CD8-positive, alpha-beta memory T cell (primary cell): ENCODE measurements at regions not wholly inside any gene's neighbourhood (a gene's known extent, or its start where the extent isn't known, plus 50 kb on each side); places are given as distances from the start of the nearest gene placed in this dataset.

Experiments used
- CTCF ChIA-PET: fragments of 350-600 bp; sonication (Branson Sonifier 250); formaldehyde crosslinking; loops from one replicate; lab custom pipeline; 2021; ENCODE audit warnings: antibody characterized with exemption; lab: Charles Lee
- POLR2A ChIA-PET: fragments of 350-600 bp; sonication (Branson Sonifier 250); formaldehyde crosslinking; loops from one replicate; lab custom pipeline; 2021; ENCODE audit warnings: antibody characterized with exemption; lab: Charles Lee
- DNase-seq, 5 donors: peaks; one replicate each; pipeline versions ENCODE4 v3.0.0 to v3.0.0-alpha.2; 2020 to 2022; ENCODE audit warnings: mixed read lengths in 1 of 5
- H3K27ac ChIP-seq: one replicate; pipeline ENCODE4 v1.7.0; 2013; ENCODE audit warnings: low read depth, mild to moderate bottlenecking, low read length, moderate library complexity
- H3K27me3 ChIP-seq: 2 replicates; pipeline ENCODE4 v1.7.0; 2013; ENCODE audit warnings: low read length, mild to moderate bottlenecking; ENCODE audit not compliant: insufficient read depth, poor library complexity, severe bottlenecking
- H3K36me3 ChIP-seq: 2 replicates; pipeline ENCODE4 v1.7.0; 2013; ENCODE audit warnings: mild to moderate bottlenecking, low read length, moderate library complexity; ENCODE audit not compliant: insufficient read depth
- H3K4me1 ChIP-seq: 2 replicates; pipeline ENCODE4 v1.7.0; 2013; ENCODE audit warnings: mild to moderate bottlenecking, low read length, moderate library complexity; ENCODE audit not compliant: insufficient read depth
- H3K4me3 ChIP-seq: 2 replicates; pipeline ENCODE4 v1.7.0; 2013; ENCODE audit warnings: mild to moderate bottlenecking, low read length
- H3K9me3 ChIP-seq: 2 replicates; pipeline ENCODE4 v1.7.0; 2013; ENCODE audit warnings: mild to moderate bottlenecking, low read length
- H3K27ac Mint-ChIP-seq, 8 donors: one replicate each; pipeline ENCODE4 v1.8.0; 2020 to 2021; ENCODE audit warnings: mixed read lengths in 8 of 8, mild to moderate bottlenecking in 6 of 8, inconsistent platforms in 3 of 8, moderate library complexity in 3 of 8
- H3K27me3 Mint-ChIP-seq, 2 donors: one replicate each; pipeline ENCODE4 v1.8.0; 2020 to 2021; ENCODE audit warnings: mixed read lengths in 2 of 2, mild to moderate bottlenecking in 1 of 2, moderate library complexity in 1 of 2
- H3K36me3 Mint-ChIP-seq, 3 donors: one replicate each; pipeline ENCODE4 v1.8.0; 2020 to 2021; ENCODE audit warnings: mixed read lengths in 3 of 3, inconsistent platforms in 1 of 3, mild to moderate bottlenecking in 1 of 3
- H3K4me1 Mint-ChIP-seq, 3 donors: one replicate each; pipeline ENCODE4 v1.8.0; 2020 to 2021; ENCODE audit warnings: mixed read lengths in 3 of 3, inconsistent platforms in 1 of 3, mild to moderate bottlenecking in 1 of 3
- H3K4me3 Mint-ChIP-seq, 7 donors: one replicate each; pipeline ENCODE4 v1.8.0; 2020 to 2021; ENCODE audit warnings: mixed read lengths in 7 of 7, mild to moderate bottlenecking in 6 of 7, moderate library complexity in 4 of 7, inconsistent platforms in 2 of 7
- H3K9me3 Mint-ChIP-seq, 5 donors: one replicate each; pipeline ENCODE4 v1.8.0; 2020 to 2022; ENCODE audit warnings: mixed read lengths in 5 of 5, mild to moderate bottlenecking in 3 of 5, moderate library complexity in 2 of 5, inconsistent platforms in 1 of 5

DNA sequence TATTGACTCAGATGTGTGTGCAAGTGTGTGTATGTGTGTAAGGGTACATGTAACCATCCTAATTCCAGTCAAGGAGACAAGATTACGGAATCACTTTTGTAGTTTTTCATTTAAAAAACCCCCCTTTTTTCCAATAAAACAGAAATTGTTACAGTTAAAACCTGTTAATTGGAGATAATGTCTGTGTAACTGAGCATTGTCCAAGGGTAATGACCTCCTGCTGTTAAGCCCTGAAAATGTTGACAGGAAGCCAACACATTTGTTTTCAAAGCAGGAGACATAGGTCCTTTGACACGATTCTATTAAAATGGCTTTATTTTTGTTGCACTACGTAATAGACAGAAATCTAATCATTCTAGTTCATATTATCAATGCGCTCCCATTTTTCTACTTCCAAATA lies 457.3 kb upstream of the ARRDC3 start:
- Histone ChIP-seq H3K36me3 (no peaks in the 10 kb centered on the region), H3K9me3 (no peaks in the 10 kb centered on the region), H3K4me3 (no peak overlapping the region), H3K27me3 (no peaks in the 10 kb centered on the region), H3K27ac (no peak overlapping the region), H3K4me1 (no peaks in the 10 kb centered on the region)
- peaks cover 0 to 9% (median 0%) of the 10 kb centered on the region in 5 donors for H3K9me3 Mint-ChIP-seq
- H3K36me3 Mint-ChIP-seq: no peaks in the 10 kb centered on the region
- CTCF ChIA-PET: no interaction called here
- H3K4me3 Mint-ChIP-seq: no peak overlapping the region
- H3K4me1 Mint-ChIP-seq: no peaks in the 10 kb centered on the region
- no peaks in the 10 kb centered on the region for H3K27me3 Mint-ChIP-seq
- no peak overlapping the region for H3K27ac Mint-ChIP-seq
- no peak for DNase-seq
- POLR2A ChIA-PET: no interaction called here

DNA sequence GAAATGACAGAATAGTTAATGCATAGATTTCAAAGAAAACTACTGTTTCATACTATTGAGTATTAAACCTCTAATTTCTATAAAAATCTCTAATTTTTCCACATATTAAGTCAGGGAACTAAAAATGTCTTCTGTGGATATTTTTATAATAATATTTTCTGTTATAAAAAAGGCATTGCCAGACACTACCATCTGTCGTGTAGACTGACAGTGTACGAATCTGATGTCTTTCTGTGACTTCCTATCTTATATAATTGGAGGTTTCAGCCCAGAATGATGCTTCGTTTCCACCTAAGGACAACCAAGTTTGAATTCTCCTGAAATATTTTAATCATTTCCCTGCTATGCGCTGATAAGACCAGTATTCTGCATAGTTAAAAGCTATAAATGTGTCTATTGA lies 456.6 kb upstream of the ARRDC3 start:
- CTCF ChIA-PET: no interaction called here
- H3K4me1 ChIP-seq: no peaks in the 10 kb centered on the region
- Mint-ChIP-seq H3K4me1 (no peaks in the 10 kb centered on the region), H3K27me3 (no peaks in the 10 kb centered on the region), H3K9me3 (peaks cover 0 to 13% (median 0%) of the 10 kb centered on the region in 5 donors), H3K36me3 (no peaks in the 10 kb centered on the region), H3K4me3 (no peak overlapping the region), H3K27ac (no peak overlapping the region)
- no peak for DNase-seq
- H3K27ac ChIP-seq: no peak overlapping the region
- no peaks in the 10 kb centered on the region for H3K9me3 ChIP-seq
- no peaks in the 10 kb centered on the region for H3K36me3 ChIP-seq
- POLR2A ChIA-PET: no interaction called here
- no peak overlapping the region for H3K4me3 ChIP-seq
- no peaks in the 10 kb centered on the region for H3K27me3 ChIP-seq

GRCh38 chr5:91839233-91839632 lies 456.1 kb upstream of the ARRDC3 start:
- H3K27me3 ChIP-seq: no peaks in the 10 kb centered on the region
- no peak for DNase-seq
- CTCF ChIA-PET: no interaction called here
- H3K4me3 Mint-ChIP-seq: no peak overlapping the region
- no peaks in the 10 kb centered on the region for H3K4me1 Mint-ChIP-seq
- no peak overlapping the region for H3K27ac Mint-ChIP-seq
- no peaks in the 10 kb centered on the region for H3K4me1 ChIP-seq
- POLR2A ChIA-PET: no interaction called here
- no peaks in the 10 kb centered on the region for H3K36me3 ChIP-seq
- no peaks in the 10 kb centered on the region for H3K36me3 Mint-ChIP-seq
- H3K9me3 Mint-ChIP-seq: peaks cover 0 to 13% (median 0%) of the 10 kb centered on the region in 5 donors
- H3K9me3 ChIP-seq: no peaks in the 10 kb centered on the region
- no peaks in the 10 kb centered on the region for H3K27me3 Mint-ChIP-seq
- H3K4me3 ChIP-seq: no peak overlapping the region
- no peak overlapping the region for H3K27ac ChIP-seq

DNA sequence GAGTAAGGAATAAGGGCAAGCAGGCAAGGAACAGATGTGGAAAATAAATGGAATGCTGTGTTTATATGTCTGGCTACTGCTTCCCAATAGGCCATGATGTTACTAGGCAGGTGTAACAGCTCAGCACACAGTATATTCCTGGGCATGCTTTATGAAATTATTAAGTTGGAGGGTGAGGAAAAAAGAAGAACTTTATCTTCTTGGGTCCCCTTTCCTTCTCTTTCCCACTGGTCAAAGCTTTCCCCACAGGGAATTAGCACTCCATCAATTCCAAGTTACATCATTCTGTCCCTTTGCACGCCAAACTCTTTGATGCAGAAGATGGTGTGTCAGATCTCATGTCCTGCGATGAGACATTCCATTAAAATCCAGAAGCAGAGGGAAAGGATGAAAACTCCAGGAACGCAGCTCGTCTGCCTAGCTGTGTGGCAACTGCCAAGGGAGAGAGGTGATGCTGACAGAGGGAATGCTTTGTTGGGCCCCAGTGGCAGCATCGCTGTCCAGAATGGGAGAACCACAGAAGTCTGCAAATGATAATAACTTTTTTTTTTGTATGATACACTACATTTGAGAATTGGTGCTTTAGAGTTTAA lies 447.3 kb upstream of the ARRDC3 start:
- H3K9me3 Mint-ChIP-seq: peaks cover 0 to 5% (median 0%) of the 10 kb centered on the region in 5 donors
- Histone ChIP-seq H3K27ac (no peak overlapping the region), H3K27me3 (no peaks in the 10 kb centered on the region), H3K9me3 (no peaks in the 10 kb centered on the region), H3K36me3 (no peaks in the 10 kb centered on the region), H3K4me1 (no peaks in the 10 kb centered on the region), H3K4me3 (no peak overlapping the region)
- H3K36me3 Mint-ChIP-seq: no peaks in the 10 kb centered on the region
- no peak overlapping the region for H3K27ac Mint-ChIP-seq
- CTCF ChIA-PET: no interaction called here
- H3K4me3 Mint-ChIP-seq: no peak overlapping the region
- no peaks in the 10 kb centered on the region for H3K27me3 Mint-ChIP-seq
- no peak for DNase-seq
- H3K4me1 Mint-ChIP-seq: no peaks in the 10 kb centered on the region
- POLR2A ChIA-PET: no interaction called here

GRCh38 chr5:91825618-91826017 lies 442.5 kb upstream of the ARRDC3 start:
- H3K9me3 Mint-ChIP-seq: peaks cover 0 to 5% (median 0%) of the 10 kb centered on the region in 5 donors

DNA sequence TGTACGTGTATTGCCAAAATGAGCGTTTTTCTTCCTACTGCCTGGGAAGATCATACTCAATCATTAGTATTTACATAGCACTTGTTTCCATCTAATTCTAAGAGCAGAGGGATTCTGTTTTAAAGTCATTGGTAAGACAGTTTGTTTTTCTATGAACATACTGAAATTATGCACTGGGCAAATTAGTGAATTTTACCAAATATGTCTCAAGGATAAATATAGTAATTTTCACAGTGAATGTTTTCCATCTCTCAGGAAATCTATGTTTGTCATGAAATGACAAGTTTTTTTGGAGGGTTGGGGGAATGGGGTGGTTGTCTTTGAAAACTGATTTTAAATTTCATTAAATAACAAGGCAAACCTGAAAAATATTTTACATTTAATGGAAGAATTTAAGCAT lies 441.3 kb upstream of the ARRDC3 start:
- H3K36me3 ChIP-seq: no peaks in the 10 kb centered on the region
- Mint-ChIP-seq H3K4me3 (no peak overlapping the region), H3K36me3 (no peaks in the 10 kb centered on the region), H3K27me3 (no peaks in the 10 kb centered on the region), H3K9me3 (peaks cover 0 to 5% (median 0%) of the 10 kb centered on the region in 5 donors), H3K27ac (no peak overlapping the region), H3K4me1 (no peaks in the 10 kb centered on the region)
- DNase-seq: no peak
- H3K27ac ChIP-seq: no peak overlapping the region
- H3K4me1 ChIP-seq: no peaks in the 10 kb centered on the region
- no peaks in the 10 kb centered on the region for H3K27me3 ChIP-seq
- CTCF ChIA-PET: no interaction called here
- H3K9me3 ChIP-seq: no peaks in the 10 kb centered on the region
- H3K4me3 ChIP-seq: no peak overlapping the region
- POLR2A ChIA-PET: no interaction called here

More at GRCh38 chr5:91825618-91826017, 442.5 kb upstream of the ARRDC3 start:
- POLR2A ChIA-PET: no interaction called here
- Mint-ChIP-seq H3K4me3 (no peak overlapping the region), H3K4me1 (no peaks in the 10 kb centered on the region), H3K27ac (no peak overlapping the region), H3K27me3 (no peaks in the 10 kb centered on the region), H3K36me3 (no peaks in the 10 kb centered on the region)
- no peaks in the 10 kb centered on the region for H3K27me3 ChIP-seq
- H3K36me3 ChIP-seq: no peaks in the 10 kb centered on the region
- H3K4me1 ChIP-seq: no peaks in the 10 kb centered on the region
- CTCF ChIA-PET: no interaction called here
- H3K9me3 ChIP-seq: no peaks in the 10 kb centered on the region
- H3K4me3 ChIP-seq: no peak overlapping the region
- H3K27ac ChIP-seq: no peak overlapping the region
- DNase-seq: no peak

- H3K27me3 ChIP-seq: no peaks in the 10 kb centered on the region
- Mint-ChIP-seq H3K27ac (no peak overlapping the region), H3K27me3 (no peaks in the 10 kb centered on the region), H3K9me3 (peaks cover 0 to 19% (median 0%) of the 10 kb centered on the region in 5 donors), H3K4me3 (no peak overlapping the region), H3K36me3 (no peaks in the 10 kb centered on the region), H3K4me1 (no peaks in the 10 kb centered on the region)
- ChIA-PET POLR2A (no interaction called here), CTCF (no interaction called here)
- H3K36me3 ChIP-seq: no peaks in the 10 kb centered on the region
- no peaks in the 10 kb centered on the region for H3K9me3 ChIP-seq
- no peak overlapping the region for H3K4me3 ChIP-seq
- no peak for DNase-seq
- no peaks in the 10 kb centered on the region for H3K4me1 ChIP-seq
- no peak overlapping the region for H3K27ac ChIP-seq
These were observed 437.8 kb upstream of the ARRDC3 start for GRCh38 chr5:91820874-91821273.

DNA sequence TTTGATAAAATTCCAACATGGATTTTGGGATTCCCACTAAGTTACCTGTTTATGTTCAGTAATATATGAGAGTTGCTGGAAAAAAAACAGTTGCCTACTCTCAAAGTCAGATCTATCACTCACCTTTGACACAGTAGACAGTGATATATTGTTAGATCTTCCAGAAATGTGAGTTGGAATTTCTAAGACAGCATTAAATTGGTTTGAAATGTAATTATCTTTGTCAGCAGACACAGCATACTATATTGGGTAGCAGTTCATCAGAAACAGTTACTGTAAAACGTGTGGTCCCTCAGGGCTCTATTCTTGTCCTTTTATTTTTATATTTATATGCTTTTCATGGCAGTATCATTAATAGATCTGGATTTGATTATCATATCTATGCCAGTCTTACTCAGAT lies 433.6 kb upstream of the ARRDC3 start:
- Mint-ChIP-seq H3K27me3 (no peaks in the 10 kb centered on the region), H3K4me3 (no peak overlapping the region), H3K27ac (no peak overlapping the region), H3K4me1 (no peaks in the 10 kb centered on the region), H3K36me3 (no peaks in the 10 kb centered on the region), H3K9me3 (peaks cover 0 to 17% (median 3%) of the 10 kb centered on the region in 5 donors)
- Histone ChIP-seq H3K27me3 (no peaks in the 10 kb centered on the region), H3K27ac (no peak overlapping the region), H3K4me3 (no peak overlapping the region), H3K9me3 (no peaks in the 10 kb centered on the region), H3K4me1 (no peaks in the 10 kb centered on the region), H3K36me3 (no peaks in the 10 kb centered on the region)
- DNase-seq: no peak
- ChIA-PET POLR2A (no interaction called here), CTCF (no interaction called here)
